ENCODE measurements at regions not wholly inside any gene's neighbourhood (a gene's known extent, or its start where the extent isn't known, plus 50 kb on each side); places are given as distances from the start of the nearest gene placed in this dataset.

DNA sequence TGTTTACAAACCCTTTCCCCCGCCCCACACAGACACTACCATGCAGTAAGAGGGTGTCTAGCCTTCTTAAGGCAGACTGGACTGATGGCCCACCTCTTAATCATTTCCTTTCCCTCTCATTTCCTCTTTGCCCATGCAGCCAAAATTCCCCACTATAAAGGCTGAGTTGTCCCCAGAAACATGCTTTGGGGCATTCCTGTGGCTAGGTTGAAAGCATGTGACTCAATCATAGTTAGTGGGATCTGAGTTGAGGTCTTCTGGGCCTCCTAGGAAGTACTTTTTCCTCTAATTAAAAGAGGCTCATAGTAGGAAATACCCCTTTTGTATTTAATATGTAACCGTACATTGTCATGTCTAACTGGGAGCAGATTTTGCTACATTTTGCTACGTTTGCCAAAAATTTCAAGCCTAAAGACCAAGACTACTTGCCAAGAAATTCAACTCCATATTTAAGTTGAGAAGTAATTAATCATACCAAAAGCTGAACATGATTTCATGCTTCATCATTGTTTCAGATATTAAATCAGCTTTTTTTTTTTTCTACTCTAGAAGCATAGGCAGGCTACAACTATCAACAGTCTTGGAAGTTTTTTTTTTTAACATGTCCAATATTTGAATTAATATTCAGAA, 174.7 kb downstream of the ADGRL4 start:
- TF ChIP-seq, protein P1, sequence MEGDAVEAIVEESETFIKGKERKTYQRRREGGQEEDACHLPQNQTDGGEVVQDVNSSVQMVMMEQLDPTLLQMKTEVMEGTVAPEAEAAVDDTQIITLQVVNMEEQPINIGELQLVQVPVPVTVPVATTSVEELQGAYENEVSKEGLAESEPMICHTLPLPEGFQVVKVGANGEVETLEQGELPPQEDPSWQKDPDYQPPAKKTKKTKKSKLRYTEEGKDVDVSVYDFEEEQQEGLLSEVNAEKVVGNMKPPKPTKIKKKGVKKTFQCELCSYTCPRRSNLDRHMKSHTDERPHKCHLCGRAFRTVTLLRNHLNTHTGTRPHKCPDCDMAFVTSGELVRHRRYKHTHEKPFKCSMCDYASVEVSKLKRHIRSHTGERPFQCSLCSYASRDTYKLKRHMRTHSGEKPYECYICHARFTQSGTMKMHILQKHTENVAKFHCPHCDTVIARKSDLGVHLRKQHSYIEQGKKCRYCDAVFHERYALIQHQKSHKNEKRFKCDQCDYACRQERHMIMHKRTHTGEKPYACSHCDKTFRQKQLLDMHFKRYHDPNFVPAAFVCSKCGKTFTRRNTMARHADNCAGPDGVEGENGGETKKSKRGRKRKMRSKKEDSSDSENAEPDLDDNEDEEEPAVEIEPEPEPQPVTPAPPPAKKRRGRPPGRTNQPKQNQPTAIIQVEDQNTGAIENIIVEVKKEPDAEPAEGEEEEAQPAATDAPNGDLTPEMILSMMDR (IDR thresholded peaks at IDR 0.05): no peak
- TF ChIP-seq POLR2A (IDR thresholded peaks at IDR 0.05): no peak
